ENCODE measurements at regions not wholly inside any gene's neighbourhood (a gene's known extent, or its start where the extent isn't known, plus 50 kb on each side); places are given as distances from the start of the nearest gene placed in this dataset.

- no peak for DNase-seq
These were observed 268.1 kb upstream of the FZD8 start for GRCh38 chr10:35910234-35910633.

GRCh38 chr10:35909121-35909720, 267.1 kb upstream of the FZD8 start:
- DNase-seq, result no peak

- DNase-seq, result no peak
These were observed 266.4 kb upstream of the FZD8 start for GRCh38 chr10:35908451-35908850.

- DNase-seq, result no peak
These were observed 265.5 kb upstream of the FZD8 start for GRCh38 chr10:35907548-35907947.

- no peak for DNase-seq
These were observed 264.1 kb upstream of the FZD8 start for GRCh38 chr10:35906155-35906554.

- DNase-seq, result no peak
These were observed 260.9 kb upstream of the FZD8 start for GRCh38 chr10:35903021-35903420.

GRCh38 chr10:35898716-35899440, 256.8 kb upstream of the FZD8 start:
- no peak for DNase-seq

GRCh38 chr10:35896001-35896400, 253.9 kb upstream of the FZD8 start:
- no peak for DNase-seq

GRCh38 chr10:35895331-35895730, 253.2 kb upstream of the FZD8 start:
- no peak for DNase-seq

- peak; percentile 31 for DNase-seq
These were observed 250.4 kb upstream of the FZD8 start for GRCh38 chr10:35892526-35892925.

- DNase-seq, result no peak
These were observed 248.8 kb upstream of the FZD8 start for GRCh38 chr10:35890676-35891495.

- DNase-seq, result no peak
These were observed 248.0 kb upstream of the FZD8 start for GRCh38 chr10:35889971-35890675.

- DNase-seq, result no peak
These were observed 247.1 kb upstream of the FZD8 start for GRCh38 chr10:35889226-35889625.

- DNase-seq, result no peak
These were observed 246.3 kb upstream of the FZD8 start for GRCh38 chr10:35888400-35888799.

GRCh38 chr10:35887685-35888084, 245.6 kb upstream of the FZD8 start:
- no peak for DNase-seq

GRCh38 chr10:35885076-35885475, 243.0 kb upstream of the FZD8 start:
- no peak for DNase-seq

GRCh38 chr10:35884657-35885071, 242.6 kb upstream of the FZD8 start:
- peak; percentile 35 for DNase-seq

GRCh38 chr10:35882422-35883150, 240.5 kb upstream of the FZD8 start:
- DNase-seq, result no peak

GRCh38 chr10:35881320-35881719, 239.2 kb upstream of the FZD8 start:
- no peak for DNase-seq

GRCh38 chr10:35876248-35876647, 234.2 kb upstream of the FZD8 start:
- DNase-seq, result no peak

- no peak for DNase-seq
These were observed 233.1 kb upstream of the FZD8 start for GRCh38 chr10:35875016-35875676.
